Neural progenitor cell (in vitro differentiated cells): ENCODE measurements at regions not wholly inside any gene's neighbourhood (a gene's known extent, or its start where the extent isn't known, plus 50 kb on each side); places are given as distances from the start of the nearest gene placed in this dataset.
"Not testable (repeated sequence)": the region's sequence is repeated elsewhere in the genome, so short reads cannot be mapped to it uniquely, and the experiment has no call there.

Experiments used
- CTCF ChIP-seq: fragments of 200-600 bp; sonication (generic); IDR thresholded peaks from 2 replicates; pipeline ENCODE4 v1.5.1; 2017; ENCODE audit warnings: antibody characterized with exemption, mild to moderate bottlenecking
- EZH2phosphoT487 ChIP-seq: fragments of 200-600 bp; sonication (generic); IDR thresholded peaks from 2 replicates; pipeline ENCODE4 v1.6.1; 2017; ENCODE audit warnings: antibody characterized with exemption

- TF ChIP-seq CTCF, EZH2phosphoT487: not testable (repeated sequence)
Observed at GRCh38 chr15:22250501-22251290, 170.4 kb downstream of the OR4M2 start.
